Upper lobe of left lung (tissue), 6 donors: ENCODE measurements at regions not wholly inside any gene's neighbourhood (a gene's known extent, or its start where the extent isn't known, plus 50 kb on each side); places are given as distances from the start of the nearest gene placed in this dataset.

ENCODE experiments used
- ATAC-seq, 2 donors: fragments of 200-7000 bp; cut with Tn5 transposase; one replicate each; pipeline ENCODE4 v1.9.1; 2022; ENCODE audit warnings: mild to moderate bottlenecking in 2 of 2, moderate library complexity in 2 of 2; ENCODE audit not compliant: low FRiP score in 2 of 2
- DNase-seq, 2 donors: peaks; one replicate each; pipeline ENCODE4 v3.0.0-alpha.2; 2019 to 2020
- H3K27ac ChIP-seq, 4 donors: fragments of 200-600 bp; sonication (generic); one replicate each; pipeline ENCODE4 v1.5.1; 2016 to 2019
- H3K27me3 ChIP-seq, 4 donors: fragments of 200-600 bp; sonication (generic); one replicate each; pipeline ENCODE4 v1.5.1; 2017 to 2019
- H3K36me3 ChIP-seq, 4 donors: fragments of 200-600 bp; sonication (generic); one replicate each; pipeline ENCODE4 v1.5.1; 2016 to 2019
- H3K4me1 ChIP-seq, 4 donors: fragments of 200-600 bp; sonication (generic); one replicate each; pipeline ENCODE4 v1.5.1; 2018 to 2019
- H3K4me3 ChIP-seq, 4 donors: fragments of 200-600 bp; sonication (generic); one replicate each; pipeline ENCODE4 v1.5.1; 2017 to 2019; ENCODE audit warnings: mild to moderate bottlenecking in 2 of 4, moderate library complexity in 1 of 4
- H3K9me3 ChIP-seq, 4 donors: fragments of 200-600 bp; sonication (generic); one replicate each; pipeline ENCODE4 v1.5.1; 2018 to 2019
- CTCF ChIP-seq, 6 experiments: fragments of 450-650 bp in 4 of 6; fragments of 200-600 bp in 2 of 6; sonication (generic) in 2 of 6; IDR thresholded peaks; one replicate each; pipeline ENCODE4 v1.5.1; 2016 to 2019; ENCODE audit warnings: antibody characterized with exemption in 6 of 6
- EP300 ChIP-seq, 4 donors: sonication (generic); formaldehyde crosslinking; IDR thresholded peaks; one replicate each; pipeline ENCODE4 v1.5.1; 2017; ENCODE audit warnings: antibody characterized with exemption in 4 of 4, control low read depth in 2 of 4
- POLR2A ChIP-seq, 4 donors: fragments of 450-650 bp; IDR thresholded peaks; one replicate each; pipeline ENCODE4 v1.5.1; 2016 to 2017; ENCODE audit warnings: antibody characterized with exemption in 4 of 4, mild to moderate bottlenecking in 2 of 4
- POLR2AphosphoS5 ChIP-seq, 2 donors: sonication (generic); formaldehyde crosslinking; IDR thresholded peaks; one replicate each; pipeline ENCODE4 v1.5.1; 2017; ENCODE audit warnings: antibody characterized with exemption in 2 of 2
- WGBS, 2 donors: methylation state at CpG; one replicate each; pipeline ENCODE4 v1.1.5; 2017 to 2018; 5-methylcytosine and 5-hydroxymethylcytosine counted together
- donor health status: DM: no; HTN: no; CAD: no; lungs with moderate emphysema.
- donor health status: DM: no; HTN: yes; CAD: no; lungs with severe emphysema.

- Histone ChIP-seq H3K36me3 (no peaks in the 10 kb centered on the region), H3K4me1 (no peaks in the 10 kb centered on the region), H3K27ac (no peak overlapping the region), H3K27me3 (no peaks in the 10 kb centered on the region), H3K4me3 (no peak overlapping the region), H3K9me3 (no peaks in the 10 kb centered on the region)
- DNase-seq (no peak), ATAC-seq (no peak)
- no peak for TF ChIP-seq POLR2AphosphoS5 (IDR thresholded peaks at IDR 0.05)
- TF ChIP-seq EP300 (IDR thresholded peaks at IDR 0.05), result no peak
- no peak for TF ChIP-seq POLR2A (IDR thresholded peaks at IDR 0.05)
- TF ChIP-seq CTCF (IDR thresholded peaks at IDR 0.05), result no peak
- 89 to 97% methylated on average over 3 of the region's 3 CpGs for WGBS, 2 donors
These were observed 387.1 kb downstream of the OMA1 start for GRCh38 chr1:58159434-58159830.

DNA sequence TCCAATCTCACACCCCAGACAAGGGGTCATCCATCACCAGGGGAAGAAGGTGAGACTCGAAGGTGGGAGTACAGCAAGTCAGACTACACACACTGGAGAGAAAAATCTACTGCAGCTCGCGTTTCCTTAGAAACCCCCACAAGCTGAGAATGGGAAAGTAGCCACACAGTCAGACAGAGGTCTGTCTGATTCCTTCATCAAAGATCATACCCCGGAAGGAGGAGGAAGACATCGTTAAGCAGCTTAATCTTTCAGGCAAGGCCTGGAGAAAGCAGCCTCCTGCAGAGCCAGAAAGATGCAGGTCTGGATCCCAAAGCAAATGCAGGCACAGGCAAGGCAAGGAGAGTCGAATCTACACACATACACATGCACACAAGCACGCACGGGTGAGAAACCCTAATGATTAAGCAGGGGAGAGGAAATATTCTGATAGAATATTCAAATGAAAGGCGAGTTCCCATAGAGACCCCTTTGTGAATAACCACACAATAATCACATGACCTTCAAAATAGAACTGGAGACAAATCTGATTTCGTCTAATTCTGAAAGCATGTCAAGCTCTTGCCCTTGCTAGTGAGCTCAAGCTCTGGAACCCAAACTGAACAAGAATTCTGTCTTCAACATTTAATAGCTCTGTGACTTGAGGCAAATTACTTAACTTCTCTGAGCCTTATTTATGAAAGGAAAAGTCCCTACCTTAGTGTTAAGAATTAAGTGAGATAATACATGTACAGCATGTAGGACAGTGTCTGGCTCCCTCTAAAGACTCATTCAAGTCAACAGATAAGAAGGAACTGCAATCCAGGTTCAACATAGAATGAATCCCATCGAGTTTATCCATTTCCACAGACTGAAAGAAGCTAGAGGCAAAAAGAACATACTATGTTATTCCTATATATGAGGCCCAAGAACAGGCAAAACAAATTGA is 387.8 kb downstream of the OMA1 start:
- ATAC-seq, result no peak
- Histone ChIP-seq H3K9me3 (no peaks in the 10 kb centered on the region), H3K27ac (no peak overlapping the region), H3K36me3 (no peaks in the 10 kb centered on the region), H3K27me3 (no peaks in the 10 kb centered on the region), H3K4me1 (no peaks in the 10 kb centered on the region), H3K4me3 (no peak overlapping the region)
- 67 to 71% methylated on average over 11 of the region's 11 CpGs for WGBS, 2 donors
- no peak for DNase-seq
- TF ChIP-seq POLR2AphosphoS5 (IDR thresholded peaks at IDR 0.05), result no peak
- no peak for TF ChIP-seq CTCF (IDR thresholded peaks at IDR 0.05)
- TF ChIP-seq EP300 (IDR thresholded peaks at IDR 0.05), result no peak
- no peak for TF ChIP-seq POLR2A (IDR thresholded peaks at IDR 0.05)

- H3K27ac ChIP-seq, result no peak overlapping the region
- ATAC-seq (no peak), DNase-seq (no peak)
- H3K4me3 ChIP-seq, result no peak overlapping the region
- H3K4me1 ChIP-seq, result no peaks in the 10 kb centered on the region
- no peak for TF ChIP-seq POLR2AphosphoS5 (IDR thresholded peaks at IDR 0.05)
- TF ChIP-seq EP300 (IDR thresholded peaks at IDR 0.05), result no peak
- TF ChIP-seq POLR2A (IDR thresholded peaks at IDR 0.05), result no peak
- H3K9me3 ChIP-seq, result no peaks in the 10 kb centered on the region
- no peaks in the 10 kb centered on the region for H3K36me3 ChIP-seq
- H3K27me3 ChIP-seq, result no peaks in the 10 kb centered on the region
These were observed 388.5 kb downstream of the OMA1 start for GRCh38 chr1:58158016-58158415.

GRCh38 chr1:58157256-58157655 is 389.3 kb downstream of the OMA1 start:
- Histone ChIP-seq H3K9me3 (no peaks in the 10 kb centered on the region), H3K4me3 (no peak overlapping the region), H3K36me3 (no peaks in the 10 kb centered on the region), H3K27me3 (no peaks in the 10 kb centered on the region), H3K4me1 (no peaks in the 10 kb centered on the region), H3K27ac (no peak overlapping the region)
- WGBS, 2 donors, result 69 to 71% methylated on average over 4 of the region's 4 CpGs
- DNase-seq (no peak), ATAC-seq (no peak)
- no peak for TF ChIP-seq POLR2A (IDR thresholded peaks at IDR 0.05)
- TF ChIP-seq EP300 (IDR thresholded peaks at IDR 0.05), result no peak
- TF ChIP-seq POLR2AphosphoS5 (IDR thresholded peaks at IDR 0.05), result no peak
- TF ChIP-seq CTCF (IDR thresholded peaks at IDR 0.05), result no peak

GRCh38 chr1:58156831-58157230 is 389.7 kb downstream of the OMA1 start:
- WGBS, 2 donors, result 84 to 86% methylated on average over 3 of the region's 3 CpGs
- TF ChIP-seq EP300 (IDR thresholded peaks at IDR 0.05) (no peak), POLR2A (IDR thresholded peaks at IDR 0.05) (no peak), POLR2AphosphoS5 (IDR thresholded peaks at IDR 0.05) (no peak), CTCF (IDR thresholded peaks at IDR 0.05) (no peak)
- Histone ChIP-seq H3K36me3 (no peaks in the 10 kb centered on the region), H3K27ac (no peak overlapping the region), H3K4me3 (no peak overlapping the region), H3K9me3 (no peaks in the 10 kb centered on the region), H3K4me1 (no peaks in the 10 kb centered on the region), H3K27me3 (no peaks in the 10 kb centered on the region)
- ATAC-seq, result no peak
- no peak for DNase-seq
